ENCODE measurements at regions not wholly inside any gene's neighbourhood (a gene's known extent, or its start where the extent isn't known, plus 50 kb on each side); places are given as distances from the start of the nearest gene placed in this dataset.

- no peak for DNase-seq (ENCODE audit: low spot score)
Observed at GRCh38 chr2:219897456-219897855, 270.0 kb downstream of the SLC4A3 start.

GRCh38 chr2:219901155-219901554 is 273.7 kb downstream of the SLC4A3 start:
- DNase-seq (ENCODE audit: low spot score): no peak

- DNase-seq (ENCODE audit: low spot score): no peak
Observed at GRCh38 chr2:219902891-219903552, 275.6 kb downstream of the SLC4A3 start.

- no peak for DNase-seq (ENCODE audit: low spot score)
Observed at GRCh38 chr2:219905640-219906039, 278.2 kb downstream of the SLC4A3 start.

GRCh38 chr2:219906114-219907010 is 278.9 kb downstream of the SLC4A3 start:
- no peak for DNase-seq (ENCODE audit: low spot score)

GRCh38 chr2:219907011-219907365 is 279.6 kb downstream of the SLC4A3 start:
- no peak for DNase-seq (ENCODE audit: low spot score)

GRCh38 chr2:219908538-219908937 is 281.1 kb downstream of the SLC4A3 start:
- DNase-seq (ENCODE audit: low spot score): no peak

GRCh38 chr2:219911541-219911940 is 284.1 kb downstream of the SLC4A3 start:
- DNase-seq (ENCODE audit: low spot score): no peak

- DNase-seq (ENCODE audit: low spot score): no peak
Observed at GRCh38 chr2:219912491-219912921, 285.1 kb downstream of the SLC4A3 start.

GRCh38 chr2:219914577-219914976 is 287.1 kb downstream of the SLC4A3 start:
- DNase-seq (ENCODE audit: low spot score): no peak

- no peak for DNase-seq (ENCODE audit: low spot score)
Observed at GRCh38 chr2:219916281-219916680, 288.9 kb downstream of the SLC4A3 start.

- DNase-seq (ENCODE audit: low spot score): no peak
Observed at GRCh38 chr2:219916726-219917440, 289.5 kb downstream of the SLC4A3 start.

GRCh38 chr2:219918254-219918653 is 290.8 kb downstream of the SLC4A3 start:
- no peak for DNase-seq (ENCODE audit: low spot score)

- no peak for DNase-seq (ENCODE audit: low spot score)
Observed at GRCh38 chr2:219918944-219919343, 291.5 kb downstream of the SLC4A3 start.

GRCh38 chr2:219919506-219919905 is 292.1 kb downstream of the SLC4A3 start:
- DNase-seq (ENCODE audit: low spot score): no peak

- no peak for DNase-seq (ENCODE audit: low spot score)
Observed at GRCh38 chr2:219929835-219930234, 302.4 kb downstream of the SLC4A3 start.

- DNase-seq (ENCODE audit: low spot score): no peak
Observed at GRCh38 chr2:219939647-219940046, 312.2 kb downstream of the SLC4A3 start.

- no peak for DNase-seq (ENCODE audit: low spot score)
Observed at GRCh38 chr2:219944866-219945265, 317.4 kb downstream of the SLC4A3 start.

GRCh38 chr2:219946021-219946420 is 318.6 kb downstream of the SLC4A3 start:
- DNase-seq (ENCODE audit: low spot score): no peak

- DNase-seq (ENCODE audit: low spot score): no peak
Observed at GRCh38 chr2:219946529-219946928, 319.1 kb downstream of the SLC4A3 start.

GRCh38 chr2:219947575-219947974 is 320.1 kb downstream of the SLC4A3 start:
- no peak for DNase-seq (ENCODE audit: low spot score)

- DNase-seq (ENCODE audit: low spot score): no peak
Observed at GRCh38 chr2:219949053-219949452, 321.6 kb downstream of the SLC4A3 start.

GRCh38 chr2:219951099-219951498 is 323.7 kb downstream of the SLC4A3 start:
- no peak for DNase-seq (ENCODE audit: low spot score)

All from CD4-positive, alpha-beta T cell treated with Interleukin-6 at 100 ng/mL for 8 hours (primary cell).